PC-3 (cell line): ENCODE measurements at regions not wholly inside any gene's neighbourhood (a gene's known extent, or its start where the extent isn't known, plus 50 kb on each side); places are given as distances from the start of the nearest gene placed in this dataset.

Experiments
- ATAC-seq: fragments of 200-7000 bp; cut with Tn5 transposase; 2 replicates; pipeline ENCODE4 v1.9.1; 2020; ENCODE audit warnings: mild to moderate bottlenecking, moderate library complexity
- BruUV-seq: library from RNA; stranded (reverse); fragments of 400-500 nt; replicated peaks from 2 replicates; lab custom pipeline; 2021; lab: Mats Ljungman, UMichigan
- CTCF ChIA-PET: fragments of 300-600 bp; sonication (Branson Sonifier 250); formaldehyde crosslinking; loops from one replicate; lab custom pipeline; 2022; ENCODE audit warnings: antibody characterized with exemption; lab: Charles Lee
- POLR2A ChIA-PET: fragments of 300-600 bp; sonication (Branson Sonifier 250); formaldehyde crosslinking; loops from one replicate; lab custom pipeline; 2022; ENCODE audit warnings: antibody characterized with exemption; ENCODE audit not compliant: unreplicated experiment; lab: Charles Lee
- DNase-seq: peaks from one replicate; pipeline ENCODE4 v3.0.0-alpha.2; 2015
- H2AFZ ChIP-seq: fragments of 300-600 bp; sonication (generic); 2 replicates; pipeline ENCODE4 v1.6.0; 2016; ENCODE audit warnings: antibody characterized with exemption, low read length
- H3F3A ChIP-seq: fragments of 300-600 bp; sonication (generic); one replicate; pipeline ENCODE4 v1.6.0; 2017; ENCODE audit warnings: antibody characterized with exemption, low read length, control low read depth, mild to moderate bottlenecking; ENCODE audit not compliant: unreplicated experiment
- H3K27ac ChIP-seq: fragments of 300-600 bp; sonication (generic); 2 replicates; pipeline ENCODE4 v1.5.1; 2016; ENCODE audit warnings: mild to moderate bottlenecking, low read length
- H3K27me3 ChIP-seq: fragments of 300-600 bp; sonication (generic); 2 replicates; pipeline ENCODE4 v1.6.1; 2016; ENCODE audit warnings: low read length, mixed read lengths
- H3K36me3 ChIP-seq: fragments of 300-600 bp; sonication (generic); 2 replicates; pipeline ENCODE4 v1.6.1; 2016; ENCODE audit warnings: low read depth, mixed run types, low read length, mixed read lengths
- H3K4me1 ChIP-seq: fragments of 300-600 bp; sonication (generic); 2 replicates; pipeline ENCODE4 v1.5.1; 2016; ENCODE audit warnings: low read length; ENCODE audit not compliant: insufficient read depth
- H3K4me2 ChIP-seq: fragments of 300-600 bp; sonication (generic); 2 replicates; pipeline ENCODE4 v1.6.0; 2016; ENCODE audit warnings: low read length
- H3K4me3 ChIP-seq: fragments of 300-600 bp; sonication (generic); 2 replicates; pipeline ENCODE4 v1.5.1; 2016; ENCODE audit warnings: mild to moderate bottlenecking, low read length, mixed read lengths
- H3K79me2 ChIP-seq: fragments of 300-600 bp; sonication (generic); 2 replicates; pipeline ENCODE4 v1.6.1; 2017; ENCODE audit warnings: low read length, mixed read lengths
- H3K9ac ChIP-seq: fragments of 300-600 bp; sonication (generic); 2 replicates; pipeline ENCODE4 v1.6.0; 2016; ENCODE audit warnings: mild to moderate bottlenecking, low read length
- H3K9me2 ChIP-seq: fragments of 300-600 bp; sonication (generic); replicated peaks from 2 replicates; pipeline ENCODE4 v1.6.1; 2016; ENCODE audit warnings: mixed run types, low read length, mixed read lengths
- H3K9me3 ChIP-seq: fragments of 300-600 bp; sonication (generic); 2 replicates; pipeline ENCODE4 v1.6.1; 2016; ENCODE audit warnings: low read length, mixed read lengths
- H4K20me1 ChIP-seq: fragments of 300-600 bp; sonication (generic); 2 replicates; pipeline ENCODE4 v1.6.1; 2016; ENCODE audit warnings: low read length, mixed read lengths
- EZH2 ChIP-seq: fragments of 300-600 bp; sonication (generic); IDR thresholded peaks from one replicate; pipeline ENCODE4 v1.6.1; 2017; ENCODE audit warnings: antibody characterized with exemption, mild to moderate bottlenecking, low read length; ENCODE audit not compliant: unreplicated experiment
- EZH2phosphoT487 ChIP-seq: fragments of 300-600 bp; sonication (generic); IDR thresholded peaks from 2 replicates; pipeline ENCODE4 v1.6.1; 2018; ENCODE audit warnings: mild to moderate bottlenecking, antibody characterized with exemption, low read length, borderline replicate concordance
- intact Hi-C: fragments of 100-400 bp; cut with micrococcal nuclease; formaldehyde crosslinking; loops from 2 replicates; pipeline ENCODE4 v1.9.0; 2023
- TF ChIP-seq, protein P1 (sequence below): fragments of 300-600 bp; sonication (generic); conservative IDR thresholded peaks from 2 replicates; pipeline ENCODE4 v1.5.1; 2017; ENCODE audit warnings: antibody characterized with exemption, low read depth, mild to moderate bottlenecking, low read length

DNA sequence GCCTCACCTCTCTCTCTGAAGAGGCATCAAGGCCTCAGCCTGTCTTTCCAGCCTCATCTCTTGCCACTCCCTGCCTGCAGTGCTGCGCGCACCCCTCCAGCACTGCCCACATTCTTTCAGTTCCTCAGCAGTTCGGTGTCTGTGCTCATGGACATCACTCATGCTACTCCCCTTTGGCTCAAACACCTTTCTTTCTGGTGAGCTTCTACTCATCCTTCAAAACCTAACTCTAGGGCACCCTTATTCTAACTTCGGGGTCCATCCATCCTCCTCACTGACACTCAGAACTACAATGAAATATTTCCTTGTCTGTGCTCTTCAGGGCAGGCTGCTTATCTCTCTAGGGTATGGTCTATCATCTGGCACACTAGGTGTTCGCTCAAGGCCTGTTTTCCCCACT lies 169.9 kb upstream of the BMPER start:
- Histone ChIP-seq H3K27me3 (no peaks in the 10 kb centered on the region), H3K9ac (no peak overlapping the region), H3K79me2 (no peaks in the 10 kb centered on the region), H2AFZ (no peak overlapping the region), H3K36me3 (no peaks in the 10 kb centered on the region), H3K4me1 (no peaks in the 10 kb centered on the region), H3K27ac (no peak overlapping the region), H3K9me3 (no peaks in the 10 kb centered on the region), H4K20me1 (no peaks in the 10 kb centered on the region), H3K4me3 (no peak overlapping the region), H3F3A (no peaks in the 10 kb centered on the region), H3K9me2 (no peaks in the 10 kb centered on the region), H3K4me2 (no peak overlapping the region)
- no peak for DNase-seq
- ChIA-PET CTCF (no interaction called here), POLR2A (no interaction called here)
- TF ChIP-seq, protein P1, sequence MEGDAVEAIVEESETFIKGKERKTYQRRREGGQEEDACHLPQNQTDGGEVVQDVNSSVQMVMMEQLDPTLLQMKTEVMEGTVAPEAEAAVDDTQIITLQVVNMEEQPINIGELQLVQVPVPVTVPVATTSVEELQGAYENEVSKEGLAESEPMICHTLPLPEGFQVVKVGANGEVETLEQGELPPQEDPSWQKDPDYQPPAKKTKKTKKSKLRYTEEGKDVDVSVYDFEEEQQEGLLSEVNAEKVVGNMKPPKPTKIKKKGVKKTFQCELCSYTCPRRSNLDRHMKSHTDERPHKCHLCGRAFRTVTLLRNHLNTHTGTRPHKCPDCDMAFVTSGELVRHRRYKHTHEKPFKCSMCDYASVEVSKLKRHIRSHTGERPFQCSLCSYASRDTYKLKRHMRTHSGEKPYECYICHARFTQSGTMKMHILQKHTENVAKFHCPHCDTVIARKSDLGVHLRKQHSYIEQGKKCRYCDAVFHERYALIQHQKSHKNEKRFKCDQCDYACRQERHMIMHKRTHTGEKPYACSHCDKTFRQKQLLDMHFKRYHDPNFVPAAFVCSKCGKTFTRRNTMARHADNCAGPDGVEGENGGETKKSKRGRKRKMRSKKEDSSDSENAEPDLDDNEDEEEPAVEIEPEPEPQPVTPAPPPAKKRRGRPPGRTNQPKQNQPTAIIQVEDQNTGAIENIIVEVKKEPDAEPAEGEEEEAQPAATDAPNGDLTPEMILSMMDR, result no peak
- no peak for TF ChIP-seq EZH2
- no peak for TF ChIP-seq EZH2phosphoT487
- intact Hi-C loops, result no loop called here
- BruUV-seq, result no TSS peak
- ATAC-seq, result no peak

DNA sequence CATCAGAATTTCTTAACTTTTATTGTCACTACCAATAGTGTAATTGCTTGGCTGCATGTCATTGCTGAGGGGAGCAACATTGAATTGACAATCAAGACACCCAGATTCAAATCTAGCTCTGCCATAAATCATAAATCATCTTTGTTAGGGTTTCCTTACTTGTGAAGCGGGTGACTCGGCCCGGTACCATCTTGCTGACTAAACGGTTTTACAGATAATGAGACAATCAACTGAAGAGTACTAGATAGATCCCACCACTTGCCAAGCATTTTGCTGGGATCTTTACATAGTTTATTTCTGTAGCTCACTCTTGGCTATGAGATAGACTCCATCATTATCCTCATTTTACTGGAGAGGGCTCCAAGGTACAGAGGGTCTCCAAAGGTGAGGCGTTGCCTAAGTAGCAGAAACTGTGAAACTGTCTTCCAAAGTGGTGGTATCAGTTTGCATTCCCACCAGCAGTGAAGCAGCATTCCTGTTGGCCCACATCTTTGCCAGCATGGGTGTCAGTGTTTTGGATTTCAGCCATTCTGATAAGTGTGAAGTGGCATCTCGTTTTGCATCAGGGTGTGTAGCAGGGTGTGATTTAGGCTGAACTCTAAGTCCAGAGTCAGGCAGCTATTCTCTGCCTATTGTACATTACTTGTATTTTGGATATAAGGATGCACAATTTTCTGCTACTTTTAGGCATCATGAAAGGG lies 168.7 kb upstream of the BMPER start:
- H3K4me2 ChIP-seq, result no peak overlapping the region
- TF ChIP-seq EZH2phosphoT487 (no peak), EZH2 (no peak)
- TF ChIP-seq, protein P1, result no peak
- no peaks in the 10 kb centered on the region for H3K4me1 ChIP-seq
- intact Hi-C loops, result no loop called here
- no TSS peak for BruUV-seq
- no peak overlapping the region for H3K27ac ChIP-seq
- H3K36me3 ChIP-seq, result no peaks in the 10 kb centered on the region
- ATAC-seq (no peak), DNase-seq (no peak)
- H3K9ac ChIP-seq, result no peak overlapping the region
- ChIA-PET CTCF (no interaction called here), POLR2A (no interaction called here)
- no peak overlapping the region for H3K4me3 ChIP-seq
- H3K79me2 ChIP-seq, result no peaks in the 10 kb centered on the region
- no peak overlapping the region for H2AFZ ChIP-seq
- H3K9me2 ChIP-seq, result no peaks in the 10 kb centered on the region
- no peaks in the 10 kb centered on the region for H3F3A ChIP-seq
- no peaks in the 10 kb centered on the region for H3K27me3 ChIP-seq
- H3K9me3 ChIP-seq, result no peaks in the 10 kb centered on the region
- H4K20me1 ChIP-seq, result no peaks in the 10 kb centered on the region

DNA sequence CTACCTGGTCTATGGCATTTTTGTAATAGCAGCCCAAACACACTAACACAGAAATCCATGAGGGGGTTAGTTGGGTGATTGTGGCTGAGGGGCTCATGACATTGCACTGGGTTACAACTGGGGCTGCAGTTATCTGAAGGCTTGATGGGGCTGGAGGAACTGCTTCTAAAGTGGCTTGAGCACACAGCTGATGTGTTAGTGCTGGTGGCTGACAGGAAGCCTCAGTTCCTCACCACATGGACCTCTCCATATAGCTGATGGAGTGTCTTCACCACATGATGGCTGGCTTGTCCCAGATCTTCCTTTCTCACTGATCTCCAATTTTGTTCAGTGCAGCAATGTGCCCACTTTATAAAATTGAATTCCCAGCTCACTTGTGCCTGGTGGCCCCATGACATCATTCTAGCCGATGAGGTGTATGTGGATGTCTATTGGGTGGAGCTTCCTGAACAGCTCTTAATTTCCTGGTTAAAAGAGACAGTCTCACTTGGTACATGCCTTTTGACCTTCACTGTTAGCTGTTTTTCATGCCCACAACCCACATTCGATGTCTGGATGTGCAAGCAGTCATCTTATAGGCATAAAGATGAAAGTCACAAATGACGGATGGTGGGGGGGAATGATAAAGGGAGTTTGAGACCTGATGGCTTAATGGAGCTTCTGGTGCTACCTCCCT lies 166.9 kb upstream of the BMPER start:
- ATAC-seq (no peak), DNase-seq (no peak)
- Histone ChIP-seq H3K9me2 (no peaks in the 10 kb centered on the region), H3K27ac (no peak overlapping the region), H3K79me2 (no peaks in the 10 kb centered on the region), H4K20me1 (no peaks in the 10 kb centered on the region), H3F3A (no peaks in the 10 kb centered on the region), H3K4me1 (no peaks in the 10 kb centered on the region), H3K4me3 (no peak overlapping the region), H3K9ac (no peak overlapping the region), H3K27me3 (no peaks in the 10 kb centered on the region), H3K4me2 (no peak overlapping the region), H3K9me3 (no peaks in the 10 kb centered on the region), H3K36me3 (no peaks in the 10 kb centered on the region), H2AFZ (no peak overlapping the region)
- no TSS peak for BruUV-seq
- ChIA-PET POLR2A (no interaction called here), CTCF (no interaction called here)
- TF ChIP-seq EZH2phosphoT487 (no peak), EZH2 (no peak)
- TF ChIP-seq, protein P1, result no peak
- intact Hi-C loops, result no loop called here
